Breast epithelium (tissue), 4 donors: ENCODE measurements at regions not wholly inside any gene's neighbourhood (a gene's known extent, or its start where the extent isn't known, plus 50 kb on each side); places are given as distances from the start of the nearest gene placed in this dataset.

ENCODE experiments used
- DNase-seq, 2 donors: peaks; one replicate each; pipeline ENCODE4 v3.0.0-alpha.2; 2019; ENCODE audit warnings: low spot score in 2 of 2
- H3K27ac ChIP-seq, 2 donors: fragments of 200-600 bp; sonication (generic) in 1 of 2; one replicate each; pipeline ENCODE4 v1.5.1; 2016 to 2019; ENCODE audit warnings: mild to moderate bottlenecking in 1 of 2
- H3K27me3 ChIP-seq, 2 donors: fragments of 200-600 bp; sonication (generic) in 1 of 2; one replicate each; pipeline versions ENCODE4 v1.5.1 to v1.6.0; 2017 to 2019; ENCODE audit warnings: control low read depth in 1 of 2, mild to moderate bottlenecking in 1 of 2
- H3K36me3 ChIP-seq: fragments of 200-600 bp; one replicate; pipeline ENCODE4 v1.5.1; 2019
- H3K4me1 ChIP-seq, 2 donors: fragments of 200-600 bp; sonication (generic); one replicate each; pipeline ENCODE4 v1.5.1; 2016 to 2019; ENCODE audit warnings: control low read depth in 1 of 2
- H3K4me3 ChIP-seq, 3 donors: fragments of 200-600 bp; sonication (generic); 1 replicate in 2 of 3; 2 replicates in 1 of 3; pipeline ENCODE4 v1.5.1; 2016 to 2019; ENCODE audit warnings: mild to moderate bottlenecking in 3 of 3, moderate library complexity in 2 of 3
- H3K9me3 ChIP-seq, 2 donors: fragments of 200-600 bp; sonication (generic) in 1 of 2; one replicate each; pipeline ENCODE4 v1.5.1; 2016 to 2019; ENCODE audit warnings: control low read depth in 1 of 2
- POLR2A ChIP-seq: fragments of 450-650 bp; IDR thresholded peaks from one replicate; pipeline ENCODE4 v1.6.1; 2016; ENCODE audit warnings: antibody characterized with exemption, mild to moderate bottlenecking, moderate library complexity
- POLR2AphosphoS5 ChIP-seq, 3 donors: sonication (generic); formaldehyde crosslinking; IDR thresholded peaks; one replicate each; pipeline ENCODE4 v1.6.1; 2017; ENCODE audit warnings: antibody characterized with exemption in 3 of 3
- intact Hi-C: fragments of 100-400 bp; cut with DNase I; formaldehyde crosslinking; loops from one replicate; pipeline ENCODE4 v1.15.1; 2023; ENCODE audit warnings: low total_unique reads
- TF ChIP-seq, protein P1 (sequence below), 3 donors: fragments of 450-650 bp; IDR thresholded peaks; one replicate each; pipeline ENCODE4 v1.5.1; 2016 to 2017; ENCODE audit warnings: antibody characterized with exemption in 3 of 3, mild to moderate bottlenecking in 3 of 3, moderate library complexity in 3 of 3

DNA sequence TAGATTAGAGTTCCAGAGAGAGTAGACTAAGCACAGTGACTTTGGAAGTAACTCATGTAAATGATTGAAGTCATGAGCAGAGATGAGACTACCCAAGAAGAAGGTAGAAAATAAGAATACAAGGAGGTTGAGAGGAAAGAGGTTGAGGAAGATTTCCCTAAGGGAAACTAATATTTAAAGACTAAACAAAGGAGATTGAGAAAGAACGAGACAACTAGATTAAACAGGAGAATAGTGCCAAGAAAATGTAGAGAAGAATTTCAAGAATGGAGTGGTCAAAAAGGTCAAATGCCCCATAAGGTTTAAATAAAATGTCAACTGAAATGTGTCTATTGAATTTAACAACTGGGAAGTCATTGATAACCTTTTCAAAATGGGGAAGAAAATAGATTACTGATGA, 59.0 kb downstream of the RPS29 start:
- TF ChIP-seq POLR2AphosphoS5 (IDR thresholded peaks at IDR 0.05) (no peak), POLR2A (no peak)
- TF ChIP-seq, protein P1, sequence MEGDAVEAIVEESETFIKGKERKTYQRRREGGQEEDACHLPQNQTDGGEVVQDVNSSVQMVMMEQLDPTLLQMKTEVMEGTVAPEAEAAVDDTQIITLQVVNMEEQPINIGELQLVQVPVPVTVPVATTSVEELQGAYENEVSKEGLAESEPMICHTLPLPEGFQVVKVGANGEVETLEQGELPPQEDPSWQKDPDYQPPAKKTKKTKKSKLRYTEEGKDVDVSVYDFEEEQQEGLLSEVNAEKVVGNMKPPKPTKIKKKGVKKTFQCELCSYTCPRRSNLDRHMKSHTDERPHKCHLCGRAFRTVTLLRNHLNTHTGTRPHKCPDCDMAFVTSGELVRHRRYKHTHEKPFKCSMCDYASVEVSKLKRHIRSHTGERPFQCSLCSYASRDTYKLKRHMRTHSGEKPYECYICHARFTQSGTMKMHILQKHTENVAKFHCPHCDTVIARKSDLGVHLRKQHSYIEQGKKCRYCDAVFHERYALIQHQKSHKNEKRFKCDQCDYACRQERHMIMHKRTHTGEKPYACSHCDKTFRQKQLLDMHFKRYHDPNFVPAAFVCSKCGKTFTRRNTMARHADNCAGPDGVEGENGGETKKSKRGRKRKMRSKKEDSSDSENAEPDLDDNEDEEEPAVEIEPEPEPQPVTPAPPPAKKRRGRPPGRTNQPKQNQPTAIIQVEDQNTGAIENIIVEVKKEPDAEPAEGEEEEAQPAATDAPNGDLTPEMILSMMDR (IDR thresholded peaks at IDR 0.05), result no peak
- Histone ChIP-seq H3K4me1 (no peaks in the 10 kb centered on the region), H3K27ac (no peak overlapping the region), H3K36me3 (no peaks in the 10 kb centered on the region), H3K27me3 (no peaks in the 10 kb centered on the region), H3K4me3 (no peak overlapping the region), H3K9me3 (no peaks in the 10 kb centered on the region)
- intact Hi-C loops, result no loop called here
- DNase-seq, result no peak

DNA sequence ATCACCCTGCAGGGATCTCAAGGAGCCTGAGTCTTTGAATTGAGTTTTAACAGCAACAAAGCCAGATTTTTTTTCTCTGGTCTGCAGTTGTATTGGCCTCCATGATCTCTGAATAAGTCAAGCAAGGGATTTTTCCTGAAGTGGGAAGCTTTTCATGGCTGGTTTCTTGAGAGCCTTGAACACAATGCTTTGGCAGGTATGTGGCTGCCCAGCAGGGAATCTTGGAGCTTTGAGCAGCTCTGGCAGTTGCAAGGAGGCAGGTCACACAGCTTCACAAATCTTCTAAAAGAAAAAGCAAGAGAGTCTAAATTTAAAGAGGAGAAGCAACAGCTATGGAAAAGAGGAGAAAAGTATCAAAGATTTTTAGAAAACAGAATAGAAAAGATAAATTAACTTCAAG, 60.1 kb downstream of the RPS29 start:
- Histone ChIP-seq H3K27ac (no peak overlapping the region), H3K27me3 (no peaks in the 10 kb centered on the region), H3K9me3 (no peaks in the 10 kb centered on the region), H3K4me3 (no peak overlapping the region), H3K36me3 (no peaks in the 10 kb centered on the region), H3K4me1 (no peaks in the 10 kb centered on the region)
- intact Hi-C loops, result no loop called here
- DNase-seq, result no peak
- TF ChIP-seq, protein P1 (IDR thresholded peaks at IDR 0.05), result no peak
- TF ChIP-seq POLR2AphosphoS5 (IDR thresholded peaks at IDR 0.05), result no peak
- no peak for TF ChIP-seq POLR2A

DNA sequence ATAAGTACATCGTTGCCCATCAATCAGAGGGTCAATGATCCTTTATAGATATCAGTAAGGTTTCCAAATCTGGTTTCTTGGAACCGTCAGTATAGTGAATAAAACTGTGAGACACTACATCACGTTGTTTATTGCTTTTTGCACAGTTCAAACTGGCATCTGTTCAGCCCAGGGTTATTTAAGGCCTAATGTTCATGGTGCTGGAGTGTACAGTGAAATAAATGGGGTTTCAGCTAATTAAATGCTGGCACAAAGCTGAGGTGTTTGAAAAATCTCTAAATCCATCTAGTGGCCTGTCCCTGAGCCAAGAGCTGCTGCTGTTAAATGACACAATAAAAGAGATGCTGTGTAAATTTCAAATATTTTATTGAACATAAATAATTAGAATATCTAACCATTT, 69.9 kb downstream of the RPS29 start:
- H3K36me3 ChIP-seq, result no peaks in the 10 kb centered on the region
- TF ChIP-seq, protein P1 (IDR thresholded peaks at IDR 0.05), result no peak
- TF ChIP-seq POLR2AphosphoS5 (IDR thresholded peaks at IDR 0.05), result no peak
- TF ChIP-seq POLR2A, result no peak
- H3K27ac ChIP-seq, result no peak overlapping the region
- no peaks in the 10 kb centered on the region for H3K4me1 ChIP-seq
- no peak overlapping the region for H3K4me3 ChIP-seq
- intact Hi-C loops, result no loop called here
- H3K9me3 ChIP-seq, result no peaks in the 10 kb centered on the region
- no peaks in the 10 kb centered on the region for H3K27me3 ChIP-seq
- DNase-seq, result no peak

DNA sequence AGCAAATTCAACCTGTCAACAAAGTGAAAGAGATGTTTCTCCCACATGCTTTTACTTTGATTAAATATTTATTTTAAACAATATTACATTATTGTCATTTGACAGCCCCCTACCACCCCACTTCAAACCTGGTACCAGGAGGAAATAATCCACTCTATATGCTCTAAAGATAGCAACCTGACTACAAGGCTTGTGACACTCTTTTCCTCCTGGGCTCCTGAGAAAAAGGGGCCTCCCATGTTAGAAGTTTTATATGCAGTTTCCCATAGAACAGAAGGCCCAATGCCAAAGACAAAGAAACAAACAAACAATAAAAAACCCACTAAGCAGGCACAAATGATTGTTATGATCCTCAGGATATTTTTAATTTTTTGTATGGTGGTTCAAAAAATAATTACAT, 73.6 kb downstream of the RPS29 start:
- Histone ChIP-seq H3K4me3 (no peak overlapping the region), H3K9me3 (peaks cover 0 to 5% of the 10 kb centered on the region in 2 donors), H3K27me3 (no peaks in the 10 kb centered on the region), H3K4me1 (no peaks in the 10 kb centered on the region), H3K27ac (no peak overlapping the region), H3K36me3 (no peaks in the 10 kb centered on the region)
- DNase-seq, result no peak
- TF ChIP-seq POLR2A (no peak), POLR2AphosphoS5 (IDR thresholded peaks at IDR 0.05) (no peak)
- TF ChIP-seq, protein P1 (IDR thresholded peaks at IDR 0.05), result no peak
- intact Hi-C loops, result no loop called here

DNA sequence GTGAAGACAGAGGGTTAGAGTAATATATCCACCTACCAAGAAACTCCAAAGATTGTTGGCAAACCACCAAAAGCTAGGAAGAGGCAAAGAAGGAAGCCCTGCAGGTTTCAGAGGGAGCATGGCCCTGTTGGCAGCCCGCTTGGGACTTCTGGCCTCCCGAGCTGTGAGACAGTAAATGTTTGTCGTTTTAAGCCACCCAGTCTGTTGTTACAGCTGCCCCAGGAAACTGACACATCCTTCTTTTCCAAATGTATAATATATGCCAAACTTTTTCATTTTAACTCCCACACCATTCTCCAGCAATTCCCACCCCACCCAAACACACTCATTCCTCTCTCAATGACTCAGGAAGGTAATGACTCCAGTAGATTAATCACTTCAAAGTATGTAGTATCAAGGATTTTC, 74.0 kb downstream of the RPS29 start:
- no peak overlapping the region for H3K4me3 ChIP-seq
- intact Hi-C loops, result no loop called here
- TF ChIP-seq POLR2A (no peak), POLR2AphosphoS5 (IDR thresholded peaks at IDR 0.05) (no peak)
- TF ChIP-seq, protein P1 (IDR thresholded peaks at IDR 0.05), result no peak
- H3K9me3 ChIP-seq, result peaks cover 0 to 5% of the 10 kb centered on the region in 2 donors
- H3K27me3 ChIP-seq, result no peaks in the 10 kb centered on the region
- DNase-seq, result no peak
- H3K36me3 ChIP-seq, result no peaks in the 10 kb centered on the region
- H3K4me1 ChIP-seq, result no peaks in the 10 kb centered on the region
- H3K27ac ChIP-seq, result no peak overlapping the region
